ENCODE measurements at regions not wholly inside any gene's neighbourhood (a gene's known extent, or its start where the extent isn't known, plus 50 kb on each side); places are given as distances from the start of the nearest gene placed in this dataset.

GRCh38 chr4:66568431-66568830 lies 898.1 kb upstream of the EPHA5 start:
- no peak for TF ChIP-seq EZH2 (IDR thresholded peaks at IDR 0.05; ENCODE audit: borderline replicate concordance, low read length)
- TF ChIP-seq, protein P1, sequence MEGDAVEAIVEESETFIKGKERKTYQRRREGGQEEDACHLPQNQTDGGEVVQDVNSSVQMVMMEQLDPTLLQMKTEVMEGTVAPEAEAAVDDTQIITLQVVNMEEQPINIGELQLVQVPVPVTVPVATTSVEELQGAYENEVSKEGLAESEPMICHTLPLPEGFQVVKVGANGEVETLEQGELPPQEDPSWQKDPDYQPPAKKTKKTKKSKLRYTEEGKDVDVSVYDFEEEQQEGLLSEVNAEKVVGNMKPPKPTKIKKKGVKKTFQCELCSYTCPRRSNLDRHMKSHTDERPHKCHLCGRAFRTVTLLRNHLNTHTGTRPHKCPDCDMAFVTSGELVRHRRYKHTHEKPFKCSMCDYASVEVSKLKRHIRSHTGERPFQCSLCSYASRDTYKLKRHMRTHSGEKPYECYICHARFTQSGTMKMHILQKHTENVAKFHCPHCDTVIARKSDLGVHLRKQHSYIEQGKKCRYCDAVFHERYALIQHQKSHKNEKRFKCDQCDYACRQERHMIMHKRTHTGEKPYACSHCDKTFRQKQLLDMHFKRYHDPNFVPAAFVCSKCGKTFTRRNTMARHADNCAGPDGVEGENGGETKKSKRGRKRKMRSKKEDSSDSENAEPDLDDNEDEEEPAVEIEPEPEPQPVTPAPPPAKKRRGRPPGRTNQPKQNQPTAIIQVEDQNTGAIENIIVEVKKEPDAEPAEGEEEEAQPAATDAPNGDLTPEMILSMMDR (conservative IDR thresholded peaks at IDR 0.05 in 1 of 2, IDR thresholded peaks at IDR 0.05 in 1 of 2; ENCODE audit: extremely low read depth in 1 of 2, insufficient read depth in 1 of 2, low read depth in 1 of 2, low read length in 2 of 2), result no peak
